IMR-90 (cell line): ENCODE measurements at regions not wholly inside any gene's neighbourhood (a gene's known extent, or its start where the extent isn't known, plus 50 kb on each side); places are given as distances from the start of the nearest gene placed in this dataset.

Source experiments
- ATAC-seq: fragments of 200-7000 bp; cut with Tn5 transposase; 2 replicates; pipeline ENCODE4 v1.9.1; 2020; ENCODE audit warnings: low read depth, mild to moderate bottlenecking, moderate library complexity
- BruUV-seq: library from RNA; stranded (reverse); fragments of 400-500 nt; replicated peaks from 2 replicates; lab custom pipeline; 2021; lab: Mats Ljungman, UMichigan
- CTCF ChIA-PET: fragments of 300-600 bp; formaldehyde crosslinking; extraction: SDS; loops from one replicate; lab custom pipeline; 2021; ENCODE audit warnings: antibody characterized with exemption; lab: Yijun Ruan, JAX
- POLR2A ChIA-PET: fragments of 300-600 bp; sonication (Branson Sonifier 250); formaldehyde crosslinking; loops from one replicate; lab custom pipeline; 2022; ENCODE audit warnings: antibody characterized with exemption; ENCODE audit not compliant: unreplicated experiment; lab: Charles Lee
- DNase-seq: peaks from one replicate; pipeline ENCODE4 v3.0.0; 2013
- H2AFZ ChIP-seq: replicated peaks from 2 replicates; pipeline ENCODE3; 2013; ENCODE audit warnings: low read length, mild to moderate bottlenecking; ENCODE audit not compliant: poor library complexity
- H2AK5ac ChIP-seq: 2 replicates; pipeline ENCODE4 v1.6.1; 2013; ENCODE audit warnings: low read depth, low read length, inconsistent platforms
- H2AK9ac ChIP-seq: replicated peaks from 2 replicates; pipeline ENCODE3; 2013; ENCODE audit warnings: mild to moderate bottlenecking, low read depth, low read length, moderate library complexity; ENCODE audit not compliant: poor library complexity
- H2BK120ac ChIP-seq: 2 replicates; pipeline ENCODE4 v1.6.1; 2013; ENCODE audit warnings: low read depth, low read length, inconsistent platforms
- H2BK15ac ChIP-seq: 3 replicates; pipeline ENCODE4 v1.6.1; 2013; ENCODE audit warnings: low read depth, low read length, inconsistent platforms
- H2BK20ac ChIP-seq: 2 replicates; pipeline ENCODE4 v1.6.1; 2013; ENCODE audit warnings: low read depth, mild to moderate bottlenecking, inconsistent platforms, low read length, moderate library complexity
- H2BK5ac ChIP-seq: 2 replicates; pipeline ENCODE4 v1.6.1; 2013; ENCODE audit warnings: mild to moderate bottlenecking, low read depth, low read length, inconsistent platforms; ENCODE audit not compliant: poor library complexity, severe bottlenecking
- H3K14ac ChIP-seq: replicated peaks from 2 replicates; pipeline ENCODE4 v1.6.1; 2013; ENCODE audit warnings: low read depth, low read length, inconsistent platforms
- H3K18ac ChIP-seq: 2 replicates; pipeline ENCODE4 v1.6.1; 2013; ENCODE audit warnings: low read depth, low read length, control low read depth
- H3K23ac ChIP-seq: 2 replicates; pipeline ENCODE4 v1.6.1; 2013; ENCODE audit warnings: low read depth, low read length, inconsistent platforms
- H3K27ac ChIP-seq: 2 replicates; pipeline ENCODE4 v1.5.1; 2013; ENCODE audit warnings: mild to moderate bottlenecking, control low read depth, low read length; ENCODE audit not compliant: insufficient read depth
- H3K27me3 ChIP-seq: 2 replicates; pipeline ENCODE4 v1.6.1; 2013; ENCODE audit warnings: low read length; ENCODE audit not compliant: control insufficient read depth, insufficient read depth
- H3K36me3 ChIP-seq: 2 replicates; pipeline ENCODE4 v1.6.1; 2013; ENCODE audit warnings: low read length, mixed read lengths; ENCODE audit not compliant: control insufficient read depth, insufficient read depth
- H3K4ac ChIP-seq: 2 replicates; pipeline ENCODE4 v1.6.1; 2013; ENCODE audit warnings: low read depth, low read length, inconsistent platforms
- H3K4me1 ChIP-seq: 2 replicates; pipeline ENCODE4 v1.6.1; 2013; ENCODE audit warnings: low read length, mixed read lengths; ENCODE audit not compliant: control insufficient read depth, insufficient read depth
- H3K4me2 ChIP-seq: 2 replicates; pipeline ENCODE4 v1.6.1; 2013; ENCODE audit warnings: low read depth, mild to moderate bottlenecking, control low read depth, low read length, moderate library complexity
- H3K4me3 ChIP-seq: 2 replicates; pipeline ENCODE4 v1.5.1; 2013; ENCODE audit warnings: low read depth, mild to moderate bottlenecking, control low read depth, low read length, moderate library complexity; ENCODE audit not compliant: insufficient read depth
- H3K56ac ChIP-seq: 2 replicates; pipeline ENCODE4 v1.6.1; 2013; ENCODE audit warnings: low read length, inconsistent platforms; ENCODE audit not compliant: insufficient read depth; ENCODE audit errors: extremely low read depth
- H3K79me1 ChIP-seq, 2 experiments: 2 replicates each; pipeline ENCODE4 v1.6.1; 2013; ENCODE audit warnings: low read length in 2 of 2, inconsistent platforms in 1 of 2, low read depth in 1 of 2
- H3K9ac ChIP-seq: 2 replicates; pipeline ENCODE4 v1.6.1; 2013; ENCODE audit warnings: low read depth, low read length, control low read depth
- H3K9me1 ChIP-seq: 2 replicates; pipeline ENCODE4 v1.6.1; 2013; ENCODE audit warnings: low read length, inconsistent platforms; ENCODE audit not compliant: insufficient read depth
- H3K9me3 ChIP-seq: 2 replicates; pipeline ENCODE4 v1.6.1; 2013; ENCODE audit warnings: low read length; ENCODE audit not compliant: control insufficient read depth, insufficient read depth
- H4K20me1 ChIP-seq: 2 replicates; pipeline ENCODE4 v1.6.1; 2013; ENCODE audit warnings: low read length, inconsistent platforms; ENCODE audit not compliant: insufficient read depth
- H4K5ac ChIP-seq: 2 replicates; pipeline ENCODE4 v1.6.1; 2013; ENCODE audit warnings: mild to moderate bottlenecking, low read depth, low read length, control low read depth
- H4K8ac ChIP-seq, 2 experiments: 2 replicates each; pipeline ENCODE4 v1.6.1; 2013; ENCODE audit warnings: low read depth in 2 of 2, low read length in 2 of 2, control low read depth in 1 of 2, inconsistent platforms in 1 of 2
- H4K91ac ChIP-seq: 2 replicates; pipeline ENCODE4 v1.6.1; 2013; ENCODE audit warnings: low read depth, low read length, inconsistent platforms; ENCODE audit not compliant: insufficient read depth
- CEBPB ChIP-seq: IDR thresholded peaks from 2 replicates; pipeline ENCODE4 v1.6.1; 2012; ENCODE audit warnings: low read depth, low read length, improper control_type of control experiment
- CHD1 ChIP-seq: IDR thresholded peaks from 2 replicates; pipeline ENCODE4 v1.6.1; 2012; ENCODE audit warnings: low read depth, low read length, improper control_type of control experiment
- ELK1 ChIP-seq: fragments of 150-350 bp; IDR thresholded peaks from 2 replicates; pipeline ENCODE4 v1.6.1; 2016; ENCODE audit warnings: low read depth, mild to moderate bottlenecking, low read length, moderate library complexity, borderline replicate concordance
- RCOR1 ChIP-seq: IDR thresholded peaks from 2 replicates; pipeline ENCODE4 v1.6.1; 2012; ENCODE audit warnings: mild to moderate bottlenecking, low read length, improper control_type of control experiment; ENCODE audit not compliant: insufficient replicate concordance
- RFX5 ChIP-seq: IDR thresholded peaks from 2 replicates; pipeline ENCODE4 v1.8.0; 2012; ENCODE audit warnings: low read depth, mild to moderate bottlenecking, low read length, moderate library complexity
- WGBS, 2 experiments: methylation state at CpG; one replicate each; pipeline versions ENCODE4 v1.1.5 to v1.1.7; 2013; ENCODE audit warnings: missing lambda C conversion rate in 2 of 2; ENCODE audit not compliant: insufficient read length in 1 of 2; ENCODE audit errors: extremely low coverage in 2 of 2; 5-methylcytosine and 5-hydroxymethylcytosine counted together
- dilution Hi-C: fragments of 300-500 bp; cut with HindIII; formaldehyde crosslinking; loops from one replicate; pipeline ENCODE4 v1.14.3; 2018; ENCODE audit warnings: low sequenced_read_pairs; ENCODE audit not compliant: unreplicated experiment
- in situ Hi-C: fragments of 300-500 bp; cut with MboI; formaldehyde crosslinking; loops from 3 replicates; pipeline ENCODE4 v1.14.3; 2019; ENCODE audit warnings: low sequenced_read_pairs, inconsistent platforms, mixed read lengths
- intact Hi-C: fragments of 100-400 bp; cut with micrococcal nuclease; formaldehyde crosslinking; loops from 2 replicates; pipeline ENCODE4 v1.10.0; 2022

GRCh38 chr3:106578911-106579310 is 710.1 kb upstream of the CBLB start:
- dilution Hi-C loops: no loop called here
- H4K20me1 ChIP-seq: no peaks in the 10 kb centered on the region
- no peaks in the 10 kb centered on the region for H3K9me3 ChIP-seq
- no peaks in the 10 kb centered on the region for H3K9me1 ChIP-seq
- no peak overlapping the region for H4K5ac ChIP-seq
- no peak overlapping the region for H2AK5ac ChIP-seq
- H2BK120ac ChIP-seq: no peak overlapping the region
- H3K4me1 ChIP-seq: no peaks in the 10 kb centered on the region
- TF ChIP-seq RFX5 (no peak), RCOR1 (no peak), CEBPB (0 out of 2 replicates have a peak, but pooled peaks have one; percentile 6), ELK1 (no peak), CHD1 (no peak)
- H3K27me3 ChIP-seq: no peaks in the 10 kb centered on the region
- intact Hi-C loops: no loop called here
- peak; percentile 55 for DNase-seq
- no peak overlapping the region for H3K27ac ChIP-seq
- no peak overlapping the region for H3K23ac ChIP-seq
- no CpG with 5 or more reads among the region's 1 CpG for WGBS, 2 experiments
- H4K8ac ChIP-seq: no peak overlapping the region
- no peak overlapping the region for H3K14ac ChIP-seq
- no peak overlapping the region for H2AFZ ChIP-seq
- no peak overlapping the region for H2BK20ac ChIP-seq
- no peak overlapping the region for H3K4ac ChIP-seq
- no peaks in the 10 kb centered on the region for H3K36me3 ChIP-seq
- H3K9ac ChIP-seq: no peak overlapping the region
- ChIA-PET POLR2A (no interaction called here), CTCF (no interaction called here)
- no peak overlapping the region for H4K91ac ChIP-seq
- no peak overlapping the region for H3K4me3 ChIP-seq
- H3K56ac ChIP-seq: no peak overlapping the region
- no peak overlapping the region for H3K18ac ChIP-seq
- H2AK9ac ChIP-seq: no peak overlapping the region
- no peaks in the 10 kb centered on the region for H3K79me1 ChIP-seq
- H2BK15ac ChIP-seq: no peak overlapping the region
- no peak overlapping the region for H3K4me2 ChIP-seq
- BruUV-seq: no TSS peak
- no peak for ATAC-seq
- in situ Hi-C loops: no loop called here
- no peak overlapping the region for H2BK5ac ChIP-seq
